ENCODE measurements at regions not wholly inside any gene's neighbourhood (a gene's known extent, or its start where the extent isn't known, plus 50 kb on each side); places are given as distances from the start of the nearest gene placed in this dataset.

GRCh38 chr18:59963229-59963628 lies 63.4 kb downstream of the PMAIP1 start (continued):
- no peak for TF ChIP-seq CHD1 (IDR thresholded peaks at IDR 0.05; ENCODE audit: low read depth, low read length)
- no peak for TF ChIP-seq CEBPB (IDR thresholded peaks at IDR 0.05; ENCODE audit: low read depth, low read length)
- TF ChIP-seq YY1 (IDR thresholded peaks at IDR 0.05; ENCODE audit: low read depth, low read length): no peak
- no peak for TF ChIP-seq CTBP2 (IDR thresholded peaks at IDR 0.05; ENCODE audit: borderline replicate concordance, insufficient read depth, insufficient read length, low read length)
- no peak for TF ChIP-seq EZH2 (IDR thresholded peaks at IDR 0.05; ENCODE audit: low read depth, low read length, severe bottlenecking)
- no peak for TF ChIP-seq BCL11A (IDR thresholded peaks at IDR 0.05; ENCODE audit: low read depth in 2 of 2, low read length in 2 of 2)
- TF ChIP-seq POLR2AphosphoS5 (IDR thresholded peaks at IDR 0.05; ENCODE audit: low read depth, low read length): no peak
- no peak for TF ChIP-seq BACH1 (IDR thresholded peaks at IDR 0.05; ENCODE audit: low read length)

Measured in H1 (cell line).